ENCODE measurements at regions not wholly inside any gene's neighbourhood (a gene's known extent, or its start where the extent isn't known, plus 50 kb on each side); places are given as distances from the start of the nearest gene placed in this dataset.

DNA sequence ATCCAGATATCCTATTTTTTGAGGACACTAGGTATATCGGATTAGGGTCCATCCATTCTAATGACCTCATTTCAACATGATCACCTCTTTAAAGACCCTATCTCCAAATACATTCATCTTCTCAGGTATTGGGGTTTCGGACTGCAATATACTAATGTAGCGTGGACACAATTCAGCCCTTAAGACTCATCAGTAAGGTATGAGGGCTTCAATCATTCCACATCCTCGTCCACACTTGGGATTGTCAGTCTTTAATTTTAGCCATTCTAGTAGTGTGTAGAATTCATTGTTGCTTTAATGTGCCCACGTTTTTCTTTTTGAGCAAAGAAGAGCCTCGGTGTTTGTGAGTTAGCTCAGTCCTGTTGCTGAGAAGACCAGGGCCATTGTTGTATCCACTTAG is 177.0 kb upstream of the TBX3 start:
- 56 to 63% methylated on average over 6 of the region's 6 CpGs for WGBS, 2 donors
- DNase-seq (no peak), ATAC-seq (no peak)
- H3K27ac ChIP-seq, result no peak overlapping the region
- H3K9me3 ChIP-seq, result no peaks in the 10 kb centered on the region
- no peak overlapping the region for H3K4me3 ChIP-seq
- H3K4me1 ChIP-seq, result no peaks in the 10 kb centered on the region
- intact Hi-C loops (cut with DNase I), result no loop called here
- TF ChIP-seq POLR2A (IDR thresholded peaks at IDR 0.05), result no peak
- TF ChIP-seq, protein P1, sequence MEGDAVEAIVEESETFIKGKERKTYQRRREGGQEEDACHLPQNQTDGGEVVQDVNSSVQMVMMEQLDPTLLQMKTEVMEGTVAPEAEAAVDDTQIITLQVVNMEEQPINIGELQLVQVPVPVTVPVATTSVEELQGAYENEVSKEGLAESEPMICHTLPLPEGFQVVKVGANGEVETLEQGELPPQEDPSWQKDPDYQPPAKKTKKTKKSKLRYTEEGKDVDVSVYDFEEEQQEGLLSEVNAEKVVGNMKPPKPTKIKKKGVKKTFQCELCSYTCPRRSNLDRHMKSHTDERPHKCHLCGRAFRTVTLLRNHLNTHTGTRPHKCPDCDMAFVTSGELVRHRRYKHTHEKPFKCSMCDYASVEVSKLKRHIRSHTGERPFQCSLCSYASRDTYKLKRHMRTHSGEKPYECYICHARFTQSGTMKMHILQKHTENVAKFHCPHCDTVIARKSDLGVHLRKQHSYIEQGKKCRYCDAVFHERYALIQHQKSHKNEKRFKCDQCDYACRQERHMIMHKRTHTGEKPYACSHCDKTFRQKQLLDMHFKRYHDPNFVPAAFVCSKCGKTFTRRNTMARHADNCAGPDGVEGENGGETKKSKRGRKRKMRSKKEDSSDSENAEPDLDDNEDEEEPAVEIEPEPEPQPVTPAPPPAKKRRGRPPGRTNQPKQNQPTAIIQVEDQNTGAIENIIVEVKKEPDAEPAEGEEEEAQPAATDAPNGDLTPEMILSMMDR (IDR thresholded peaks at IDR 0.05), result no peak
- no peaks in the 10 kb centered on the region for H3K27me3 ChIP-seq
- no peaks in the 10 kb centered on the region for H3K36me3 ChIP-seq (replicated peaks in 1 of 2; ENCODE audit: insufficient read depth in 1 of 2, low read depth in 2 of 2)

DNA sequence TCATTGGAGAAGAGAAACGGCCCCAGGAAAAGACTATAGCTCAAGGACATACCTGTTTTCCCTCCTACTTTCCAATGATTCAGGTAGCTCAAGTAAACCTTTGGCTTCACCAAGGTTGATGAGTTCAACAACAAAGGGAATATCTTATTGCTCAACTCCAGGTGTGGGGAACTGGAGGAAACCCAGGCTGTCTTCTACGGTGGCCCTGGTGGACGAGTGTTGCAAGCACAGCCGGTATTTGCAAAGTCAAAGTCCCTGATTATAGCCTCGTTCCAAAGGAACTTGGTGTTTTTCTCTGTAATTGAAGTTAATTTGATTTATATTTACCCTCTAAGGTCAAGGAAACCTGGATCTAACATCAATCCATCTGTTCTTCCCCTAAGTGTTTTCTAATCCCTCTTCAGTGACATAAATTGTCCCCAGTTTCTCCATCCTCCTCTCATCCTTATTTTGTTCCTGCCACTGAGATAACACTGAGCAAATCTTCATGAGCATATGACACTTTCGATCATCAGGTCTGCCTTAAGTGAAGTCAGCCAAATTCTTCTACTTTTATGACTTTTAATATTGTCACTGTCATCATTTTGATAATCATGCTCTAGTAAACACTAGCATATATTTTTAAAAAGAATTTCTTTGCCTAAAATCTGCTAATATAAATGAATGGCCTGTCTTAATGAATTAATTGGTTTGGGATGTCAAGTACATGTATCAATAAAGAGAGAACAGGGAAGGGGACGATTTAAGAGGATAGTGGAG is 174.6 kb upstream of the TBX3 start:
- H3K4me3 ChIP-seq, result no peak overlapping the region
- intact Hi-C loops (cut with DNase I), result no loop called here
- DNase-seq, result no peak
- no peaks in the 10 kb centered on the region for H3K4me1 ChIP-seq
- H3K9me3 ChIP-seq, result peaks cover 0 to 14% (median 0%) of the 10 kb centered on the region in 3 donors
- no peak overlapping the region for H3K27ac ChIP-seq
- WGBS, 2 donors, result 24 to 27% methylated on average over 7 of the region's 7 CpGs
- TF ChIP-seq POLR2A (IDR thresholded peaks at IDR 0.05), result no peak
- TF ChIP-seq, protein P1 (IDR thresholded peaks at IDR 0.05), result no peak
- H3K27me3 ChIP-seq, result no peaks in the 10 kb centered on the region
- no peak for ATAC-seq
- H3K36me3 ChIP-seq (replicated peaks in 1 of 2; ENCODE audit: insufficient read depth in 1 of 2, low read depth in 2 of 2), result no peaks in the 10 kb centered on the region

GRCh38 chr12:114855678-114856077 is 171.7 kb upstream of the TBX3 start:
- Histone ChIP-seq H3K4me1 (no peaks in the 10 kb centered on the region), H3K36me3 (replicated peaks in 1 of 2; ENCODE audit: insufficient read depth in 1 of 2, low read depth in 2 of 2) (no peaks in the 10 kb centered on the region), H3K27ac (no peak overlapping the region), H3K4me3 (no peak overlapping the region), H3K27me3 (no peaks in the 10 kb centered on the region), H3K9me3 (peaks cover 0 to 14% (median 0%) of the 10 kb centered on the region in 3 donors)
- TF ChIP-seq POLR2A (IDR thresholded peaks at IDR 0.05), result no peak
- TF ChIP-seq, protein P1 (IDR thresholded peaks at IDR 0.05), result no peak
- no peak for DNase-seq
- intact Hi-C loops (cut with DNase I), result no loop called here
- ATAC-seq, result no peak
- 42 to 68% methylated on average over 3 of the region's 3 CpGs for WGBS, 2 donors

DNA sequence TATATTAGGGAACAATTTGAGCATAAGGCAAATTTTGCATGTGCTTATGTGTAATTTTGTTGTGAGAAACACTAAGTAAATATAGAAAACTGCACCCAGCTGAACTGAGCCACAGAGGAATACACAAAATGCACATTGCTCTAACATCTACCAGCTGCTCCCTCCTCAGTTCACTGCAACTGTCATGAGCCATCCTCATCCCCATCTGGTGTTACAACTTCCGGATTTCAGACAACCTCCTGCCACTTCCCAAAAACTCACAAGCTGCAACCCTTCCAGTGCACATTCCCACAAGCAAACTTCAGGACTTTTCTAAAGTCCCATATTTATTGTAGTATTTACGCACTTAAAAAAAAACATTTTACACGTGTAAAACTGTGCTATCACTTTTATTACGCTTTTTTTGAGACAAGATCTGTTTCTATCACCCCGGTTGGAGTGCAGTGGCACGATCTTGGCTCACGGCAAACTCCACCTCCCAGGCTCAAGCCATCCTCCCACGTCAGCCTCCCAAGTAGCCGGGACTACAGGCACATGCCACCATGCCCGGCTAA is 169.1 kb upstream of the TBX3 start:
- H3K4me1 ChIP-seq, result no peaks in the 10 kb centered on the region
- H3K9me3 ChIP-seq, result peaks cover 0 to 14% (median 0%) of the 10 kb centered on the region in 3 donors
- TF ChIP-seq POLR2A (IDR thresholded peaks at IDR 0.05), result no peak
- TF ChIP-seq, protein P1 (IDR thresholded peaks at IDR 0.05), result no peak
- no peak overlapping the region for H3K4me3 ChIP-seq
- 64 to 67% methylated on average over 10 of the region's 10 CpGs for WGBS, 2 donors
- H3K27ac ChIP-seq, result no peak overlapping the region
- DNase-seq (no peak), ATAC-seq (no peak)
- intact Hi-C loops (cut with DNase I), result no loop called here
- H3K36me3 ChIP-seq (replicated peaks in 1 of 2; ENCODE audit: insufficient read depth in 1 of 2, low read depth in 2 of 2), result no peaks in the 10 kb centered on the region
- H3K27me3 ChIP-seq, result no peaks in the 10 kb centered on the region

GRCh38 chr12:114851981-114852380 is 168.0 kb upstream of the TBX3 start:
- DNase-seq (no peak), ATAC-seq (no peak)
- H3K27ac ChIP-seq, result no peak overlapping the region
- 57 to 67% methylated on average over 7 of the region's 7 CpGs for WGBS, 2 donors
- no peaks in the 10 kb centered on the region for H3K27me3 ChIP-seq
- TF ChIP-seq POLR2A (IDR thresholded peaks at IDR 0.05), result no peak
- TF ChIP-seq, protein P1 (IDR thresholded peaks at IDR 0.05), result no peak
- no peaks in the 10 kb centered on the region for H3K4me1 ChIP-seq
- peaks cover 0 to 14% (median 0%) of the 10 kb centered on the region in 3 donors for H3K9me3 ChIP-seq
- H3K36me3 ChIP-seq (replicated peaks in 1 of 2; ENCODE audit: insufficient read depth in 1 of 2, low read depth in 2 of 2), result no peaks in the 10 kb centered on the region
- H3K4me3 ChIP-seq, result no peak overlapping the region
- intact Hi-C loops (cut with DNase I), result no loop called here
